ENCODE measurements at regions not wholly inside any gene's neighbourhood (a gene's known extent, or its start where the extent isn't known, plus 50 kb on each side); places are given as distances from the start of the nearest gene placed in this dataset.

GRCh38 chr18:30545393-30545792, 497.1 kb downstream of the DSC3 start:
- Histone ChIP-seq H3K79me2 (ENCODE audit: insufficient read depth, low read length) (no peaks in the 10 kb centered on the region), H3K36me3 (ENCODE audit: insufficient read depth, low read length) (no peaks in the 10 kb centered on the region), H4K20me1 (ENCODE audit: insufficient read depth, low read length, poor library complexity, severe bottlenecking) (no peaks in the 10 kb centered on the region), H3K9me3 (ENCODE audit: insufficient read depth, low read depth, low read length) (no peaks in the 10 kb centered on the region), H3F3A (ENCODE audit: low read depth) (no peaks in the 10 kb centered on the region), H3K4me1 (ENCODE audit: insufficient read depth, low read length, poor library complexity, severe bottlenecking) (no peaks in the 10 kb centered on the region), H3K4me2 (ENCODE audit: low read depth, low read length, poor library complexity, severe bottlenecking) (no peak overlapping the region), H3K9me2 (replicated peaks; ENCODE audit: low read depth, low read length) (no peaks in the 10 kb centered on the region), H3K4me3 (ENCODE audit: low read length, poor library complexity, severe bottlenecking) (no peak overlapping the region), H3K27me3 (ENCODE audit: insufficient read depth, low read length, poor library complexity, severe bottlenecking) (no peaks in the 10 kb centered on the region), H3K9ac (ENCODE audit: low read depth, low read length, poor library complexity, severe bottlenecking) (no peak overlapping the region), H2AFZ (ENCODE audit: low read length) (no peak overlapping the region)
- TF ChIP-seq CTCF (conservative IDR thresholded peaks at IDR 0.05; ENCODE audit: low read length) (no peak), EZH2phosphoT487 (IDR thresholded peaks at IDR 0.05; ENCODE audit: borderline replicate concordance) (no peak)

GRCh38 chr18:30544141-30544540, 498.4 kb downstream of the DSC3 start:
- Histone ChIP-seq H3K9me3 (ENCODE audit: insufficient read depth, low read depth, low read length) (no peaks in the 10 kb centered on the region), H3K36me3 (ENCODE audit: insufficient read depth, low read length) (no peaks in the 10 kb centered on the region), H3K9me2 (replicated peaks; ENCODE audit: low read depth, low read length) (no peaks in the 10 kb centered on the region), H3K79me2 (ENCODE audit: insufficient read depth, low read length) (no peaks in the 10 kb centered on the region), H3K4me2 (ENCODE audit: low read depth, low read length, poor library complexity, severe bottlenecking) (no peak overlapping the region), H3F3A (ENCODE audit: low read depth) (no peaks in the 10 kb centered on the region), H3K4me3 (ENCODE audit: low read length, poor library complexity, severe bottlenecking) (no peak overlapping the region), H2AFZ (ENCODE audit: low read length) (no peak overlapping the region), H3K9ac (ENCODE audit: low read depth, low read length, poor library complexity, severe bottlenecking) (no peak overlapping the region), H3K27me3 (ENCODE audit: insufficient read depth, low read length, poor library complexity, severe bottlenecking) (no peaks in the 10 kb centered on the region), H3K4me1 (ENCODE audit: insufficient read depth, low read length, poor library complexity, severe bottlenecking) (no peaks in the 10 kb centered on the region), H4K20me1 (ENCODE audit: insufficient read depth, low read length, poor library complexity, severe bottlenecking) (no peaks in the 10 kb centered on the region)
- no peak for TF ChIP-seq CTCF (conservative IDR thresholded peaks at IDR 0.05; ENCODE audit: low read length)
- no peak for TF ChIP-seq EZH2phosphoT487 (IDR thresholded peaks at IDR 0.05; ENCODE audit: borderline replicate concordance)

GRCh38 chr18:30533716-30534115, 508.8 kb downstream of the DSC3 start:
- no peaks in the 10 kb centered on the region for H3K27me3 ChIP-seq (ENCODE audit: insufficient read depth, low read length, poor library complexity, severe bottlenecking)
- no peaks in the 10 kb centered on the region for H3K9me3 ChIP-seq (ENCODE audit: insufficient read depth, low read depth, low read length)
- H3K79me2 ChIP-seq (ENCODE audit: insufficient read depth, low read length) = no peaks in the 10 kb centered on the region
- no peaks in the 10 kb centered on the region; the same call in 1 of the 2 replicates for H3K9me2 ChIP-seq (replicated peaks; ENCODE audit: low read depth, low read length)
- no peak overlapping the region for H3K4me3 ChIP-seq (ENCODE audit: low read length, poor library complexity, severe bottlenecking)
- no peaks in the 10 kb centered on the region for H4K20me1 ChIP-seq (ENCODE audit: insufficient read depth, low read length, poor library complexity, severe bottlenecking)
- H3K9ac ChIP-seq (ENCODE audit: low read depth, low read length, poor library complexity, severe bottlenecking) = no peak overlapping the region
- TF ChIP-seq EZH2phosphoT487 (IDR thresholded peaks at IDR 0.05; ENCODE audit: borderline replicate concordance) = no peak
- no peak for TF ChIP-seq CTCF (conservative IDR thresholded peaks at IDR 0.05; ENCODE audit: low read length)
- H3K4me2 ChIP-seq (ENCODE audit: low read depth, low read length, poor library complexity, severe bottlenecking) = no peak overlapping the region
- H3K36me3 ChIP-seq (ENCODE audit: insufficient read depth, low read length) = no peaks in the 10 kb centered on the region
- no peaks in the 10 kb centered on the region for H3F3A ChIP-seq (ENCODE audit: low read depth)
- no peak overlapping the region for H2AFZ ChIP-seq (ENCODE audit: low read length)
- H3K4me1 ChIP-seq (ENCODE audit: insufficient read depth, low read length, poor library complexity, severe bottlenecking) = no peaks in the 10 kb centered on the region
